Small intestine (tissue), 7 donors: ENCODE measurements at regions not wholly inside any gene's neighbourhood (a gene's known extent, or its start where the extent isn't known, plus 50 kb on each side); places are given as distances from the start of the nearest gene placed in this dataset.
A peak's percentile ranks its signal among the peaks of the same experiment; 100 is the strongest.

Experiments
- DNase-seq, 2 donors: peaks; one replicate each; pipeline versions ENCODE4 v3.0.0 to v3.0.0-alpha.2; 2013
- FAIRE-seq: peaks from 2 replicates; lab custom pipeline; 2012; peaks lifted over from hg19 to GRCh38; lab: Jason Lieb, UNC
- H3K27ac ChIP-seq, 3 donors: one replicate each; pipeline ENCODE4 v1.5.1; 2013; ENCODE audit warnings: low read length in 2 of 3, mild to moderate bottlenecking in 2 of 3, control low read depth in 1 of 3, inconsistent platforms in 1 of 3, low read depth in 1 of 3, moderate library complexity in 1 of 3
- H3K27me3 ChIP-seq, 3 donors: one replicate each; pipeline ENCODE4 v1.6.1; 2013; ENCODE audit warnings: low read length in 3 of 3, inconsistent platforms in 1 of 3; ENCODE audit not compliant: control insufficient read depth in 3 of 3, insufficient read depth in 3 of 3
- H3K36me3 ChIP-seq, 3 donors: one replicate each; pipeline ENCODE4 v1.6.1; 2013; ENCODE audit warnings: low read length in 3 of 3, inconsistent platforms in 1 of 3, low read depth in 1 of 3, mild to moderate bottlenecking in 1 of 3, moderate library complexity in 1 of 3; ENCODE audit not compliant: control insufficient read depth in 3 of 3, insufficient read depth in 2 of 3
- H3K4me1 ChIP-seq, 3 donors: one replicate each; pipeline ENCODE4 v1.6.1; 2013; ENCODE audit warnings: low read length in 2 of 3, inconsistent platforms in 1 of 3, low read depth in 1 of 3, mild to moderate bottlenecking in 1 of 3, moderate library complexity in 1 of 3; ENCODE audit not compliant: control insufficient read depth in 3 of 3, insufficient read depth in 2 of 3
- H3K4me3 ChIP-seq, 3 donors: one replicate each; pipeline ENCODE4 v1.5.1; 2013; ENCODE audit warnings: low read length in 3 of 3, control low read depth in 1 of 3, inconsistent platforms in 1 of 3, low read depth in 1 of 3, mild to moderate bottlenecking in 1 of 3, moderate library complexity in 1 of 3
- H3K9me3 ChIP-seq, 2 donors: one replicate each; pipeline ENCODE4 v1.6.1; 2013; ENCODE audit warnings: low read depth in 1 of 2, low read length in 1 of 2; ENCODE audit not compliant: control insufficient read depth in 2 of 2, insufficient read depth in 1 of 2
- WGBS, 3 donors: extraction: QIAGEN DNeasy Blood & Tissue Kit; methylation state at CpG; one replicate each; pipeline ENCODE4 v1.1.7; 2013; 5-methylcytosine and 5-hydroxymethylcytosine counted together
- donor health status: healthy with polysubstance abuse.
- donor health status: control.
- donor health status: control.
- donor health status: Bipolar disorder and iron deficiency.
- donor health status: healthy.

- DNase-seq (peak in 1 of 2 donors; percentile 6), FAIRE-seq (no peak)
- no peaks in the 10 kb centered on the region for H3K9me3 ChIP-seq
- H3K36me3 ChIP-seq: no peaks in the 10 kb centered on the region
- H3K27me3 ChIP-seq: no peaks in the 10 kb centered on the region
- WGBS, 3 donors: 18 to 49% (median 33%) methylated on average over 1 of the region's 1 CpG
- no peak overlapping the region for H3K27ac ChIP-seq
- H3K4me1 ChIP-seq: no peaks in the 10 kb centered on the region
- no peak overlapping the region for H3K4me3 ChIP-seq
These were observed 133.5 kb upstream of the STT3B start for GRCh38 chr3:31399271-31399670.

- 25 to 58% (median 48%) methylated on average over 2 of the region's 2 CpGs for WGBS, 3 donors
- H3K4me3 ChIP-seq: no peak overlapping the region
These were observed 130.6 kb upstream of the STT3B start for GRCh38 chr3:31402117-31402516.

GRCh38 chr3:31403197-31403596 is 129.5 kb upstream of the STT3B start:
- 57 to 86% (median 80%) methylated on average over 3 of the region's 3 CpGs for WGBS, 3 donors

More at GRCh38 chr3:31402117-31402516, 130.6 kb upstream of the STT3B start:
- Histone ChIP-seq H3K27ac (no peak overlapping the region), H3K4me1 (no peaks in the 10 kb centered on the region), H3K27me3 (peaks cover 0 to 2% (median 0%) of the 10 kb centered on the region in 3 donors), H3K9me3 (no peaks in the 10 kb centered on the region), H3K36me3 (no peaks in the 10 kb centered on the region)
- DNase-seq (no peak), FAIRE-seq (no peak)

GRCh38 chr3:31404871-31405270 is 127.9 kb upstream of the STT3B start:
- DNase-seq (no peak), FAIRE-seq (no peak)
- H3K4me3 ChIP-seq: no peak overlapping the region
- H3K9me3 ChIP-seq: no peaks in the 10 kb centered on the region
- no peaks in the 10 kb centered on the region for H3K4me1 ChIP-seq
- WGBS, 3 donors: 85 to 92% (median 91%) methylated on average over 1 of the region's 1 CpG
- H3K36me3 ChIP-seq: no peaks in the 10 kb centered on the region
- peaks cover 0 to 2% (median 0%) of the 10 kb centered on the region in 3 donors for H3K27me3 ChIP-seq
- no peak overlapping the region for H3K27ac ChIP-seq

More at GRCh38 chr3:31403197-31403596, 129.5 kb upstream of the STT3B start:
- Histone ChIP-seq H3K4me3 (no peak overlapping the region), H3K9me3 (no peaks in the 10 kb centered on the region), H3K27me3 (peaks cover 0 to 2% (median 0%) of the 10 kb centered on the region in 3 donors), H3K4me1 (no peaks in the 10 kb centered on the region), H3K36me3 (no peaks in the 10 kb centered on the region), H3K27ac (no peak overlapping the region)
- no peak for DNase-seq
- no peak for FAIRE-seq

GRCh38 chr3:31405515-31405914 is 127.2 kb upstream of the STT3B start:
- H3K4me3 ChIP-seq: no peak overlapping the region
- H3K4me1 ChIP-seq: no peaks in the 10 kb centered on the region
- H3K27ac ChIP-seq: no peak overlapping the region
- FAIRE-seq (no peak), DNase-seq (no peak)
- H3K9me3 ChIP-seq: no peaks in the 10 kb centered on the region
- H3K27me3 ChIP-seq: peaks cover 0 to 2% (median 0%) of the 10 kb centered on the region in 3 donors
- no peaks in the 10 kb centered on the region for H3K36me3 ChIP-seq
- 35 to 48% (median 36%) methylated on average over 1 of the region's 1 CpG for WGBS, 3 donors

DNA sequence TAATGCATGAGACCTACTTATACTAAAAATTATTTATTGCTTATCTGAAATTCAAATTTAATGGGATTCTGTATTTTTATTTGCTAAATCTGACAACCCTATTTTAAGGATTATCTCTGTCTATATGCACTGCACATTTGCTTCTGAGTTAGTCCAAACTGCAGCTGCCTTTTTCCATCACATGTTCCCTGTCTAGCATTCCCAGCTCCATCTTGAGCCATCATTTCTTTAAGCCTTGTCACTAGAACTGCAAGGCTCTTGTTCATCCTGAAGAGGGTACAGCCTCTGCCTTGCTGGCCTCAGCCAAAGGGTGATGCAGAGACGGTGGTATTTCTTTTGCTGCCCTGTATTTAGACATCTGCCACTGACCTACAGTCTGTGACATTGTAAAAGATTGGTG is 125.8 kb upstream of the STT3B start:
- DNase-seq (no peak), FAIRE-seq (no peak)
- 77 to 86% (median 83%) methylated on average over 1 of the region's 1 CpG for WGBS, 3 donors

DNA sequence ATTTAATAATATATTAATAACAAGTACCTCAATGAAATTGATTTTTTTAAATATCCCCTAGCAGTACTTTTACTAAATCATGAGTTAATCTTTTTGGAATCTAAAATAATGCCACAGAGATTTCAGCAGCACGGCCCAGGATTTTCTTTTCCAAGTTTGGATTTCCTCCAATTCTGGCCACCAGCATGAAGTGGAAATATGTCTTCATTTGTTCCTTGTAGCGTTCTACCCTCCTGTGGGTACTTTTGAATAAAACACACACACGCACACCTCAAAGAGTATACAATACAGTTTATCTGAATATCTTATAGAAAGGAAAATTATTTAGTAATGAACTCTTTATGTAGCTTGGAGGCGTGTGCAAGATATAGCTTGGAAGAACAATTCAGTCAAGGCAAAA is 125.1 kb upstream of the STT3B start:
- Histone ChIP-seq H3K9me3 (no peaks in the 10 kb centered on the region), H3K4me1 (no peaks in the 10 kb centered on the region), H3K27me3 (peaks cover 0 to 2% (median 0%) of the 10 kb centered on the region in 3 donors), H3K36me3 (no peaks in the 10 kb centered on the region), H3K4me3 (no peak overlapping the region), H3K27ac (no peak overlapping the region)
- WGBS, 3 donors: 77 to 84% (median 81%) methylated on average over 4 of the region's 4 CpGs
- FAIRE-seq (no peak), DNase-seq (no peak)

More for the DNA sequence above, 125.8 kb upstream of the STT3B start:
- no peaks in the 10 kb centered on the region for H3K9me3 ChIP-seq
- no peak overlapping the region for H3K27ac ChIP-seq
- H3K4me1 ChIP-seq: no peaks in the 10 kb centered on the region
- peaks cover 0 to 2% (median 0%) of the 10 kb centered on the region in 3 donors for H3K27me3 ChIP-seq
- no peaks in the 10 kb centered on the region for H3K36me3 ChIP-seq
- no peak overlapping the region for H3K4me3 ChIP-seq

DNA sequence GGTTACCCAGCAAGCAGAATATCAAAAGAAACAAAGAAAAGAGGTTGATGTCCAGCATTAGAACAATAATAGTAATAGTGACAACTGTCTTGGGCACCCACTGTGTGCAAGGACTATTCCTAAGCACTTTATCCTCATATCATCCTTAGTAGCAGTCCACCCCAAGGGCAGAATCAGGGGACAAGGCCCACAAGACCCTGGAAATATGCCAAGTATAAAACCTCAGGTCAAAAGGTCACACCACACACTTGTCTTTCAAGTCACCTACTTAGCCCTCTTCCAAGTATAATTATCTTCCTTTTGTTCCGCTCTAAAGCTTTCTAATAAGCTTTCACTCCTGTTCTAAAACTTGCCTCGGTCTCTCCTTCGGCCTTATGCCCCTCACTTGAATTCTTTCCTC is 124.0 kb upstream of the STT3B start:
- Histone ChIP-seq H3K27me3 (peaks cover 0 to 2% (median 0%) of the 10 kb centered on the region in 3 donors), H3K36me3 (no peaks in the 10 kb centered on the region), H3K4me1 (no peaks in the 10 kb centered on the region), H3K4me3 (no peak overlapping the region), H3K9me3 (no peaks in the 10 kb centered on the region), H3K27ac (no peak overlapping the region)
- DNase-seq (no peak), FAIRE-seq (no peak)
- 80 to 86% (median 84%) methylated on average over 3 of the region's 3 CpGs for WGBS, 3 donors

GRCh38 chr3:31409389-31409788 is 123.3 kb upstream of the STT3B start:
- Histone ChIP-seq H3K9me3 (no peaks in the 10 kb centered on the region), H3K4me3 (no peak overlapping the region), H3K27ac (no peak overlapping the region), H3K36me3 (no peaks in the 10 kb centered on the region), H3K27me3 (peaks cover 0 to 2% (median 0%) of the 10 kb centered on the region in 3 donors), H3K4me1 (no peaks in the 10 kb centered on the region)
- 77 to 86% (median 85%) methylated on average over 4 of the region's 4 CpGs for WGBS, 3 donors
- DNase-seq (no peak), FAIRE-seq (no peak)
